GM23248 (cell line): ENCODE measurements at regions not wholly inside any gene's neighbourhood (a gene's known extent, or its start where the extent isn't known, plus 50 kb on each side); places are given as distances from the start of the nearest gene placed in this dataset.

Source experiments
- EZH2 ChIP-seq: fragments of 200-600 bp; sonication (generic); IDR thresholded peaks from 2 replicates; pipeline ENCODE4 v1.6.1; 2018; ENCODE audit warnings: antibody characterized with exemption, mild to moderate bottlenecking; ENCODE audit not compliant: insufficient read depth, poor library complexity, severe bottlenecking
- EZH2phosphoT487 ChIP-seq: fragments of 200-600 bp; sonication (generic); IDR thresholded peaks from 2 replicates; pipeline ENCODE4 v1.6.1; 2018; ENCODE audit warnings: antibody characterized with exemption, moderate library complexity, mild to moderate bottlenecking, low read depth; ENCODE audit not compliant: insufficient read depth

GRCh38 chr16:50430076-50430475, 61.3 kb upstream of the BRD7 start:
- TF ChIP-seq EZH2 (no peak), EZH2phosphoT487 (no peak)
